HEK293T (cell line): ENCODE measurements at regions not wholly inside any gene's neighbourhood (a gene's known extent, or its start where the extent isn't known, plus 50 kb on each side); places are given as distances from the start of the nearest gene placed in this dataset.

Source experiments
- BHLHE40 ChIP-seq: fragments of 450-650 bp; IDR thresholded peaks from 2 replicates; pipeline ENCODE4 v1.6.1; 2016; ENCODE audit warnings: mild to moderate bottlenecking, moderate library complexity, borderline replicate concordance
- FOXA1 ChIP-seq: fragments of 450-650 bp; IDR thresholded peaks from 2 replicates; pipeline ENCODE4 v1.6.1; 2016; ENCODE audit warnings: mild to moderate bottlenecking
- FOXM1 ChIP-seq: fragments of 450-650 bp; IDR thresholded peaks from 2 replicates; pipeline ENCODE4 v1.6.1; 2017; ENCODE audit warnings: mild to moderate bottlenecking, borderline replicate concordance
- HDGF ChIP-seq: fragments of 450-650 bp; IDR thresholded peaks from 2 replicates; pipeline ENCODE4 v1.6.1; 2017; ENCODE audit warnings: antibody characterized with exemption, borderline replicate concordance
- PKNOX1 ChIP-seq: fragments of 450-650 bp; IDR thresholded peaks from 2 replicates; pipeline ENCODE4 v1.6.1; 2016
- SP1 ChIP-seq: fragments of 450-650 bp; IDR thresholded peaks from 2 replicates; pipeline ENCODE4 v1.6.1; 2017
- SUZ12 ChIP-seq: fragments of 450-650 bp; IDR thresholded peaks from 2 replicates; pipeline ENCODE4 v1.6.1; 2016; ENCODE audit warnings: mild to moderate bottlenecking

- no peak for TF ChIP-seq PKNOX1
- TF ChIP-seq HDGF, result no peak
- TF ChIP-seq FOXM1, result no peak
- no peak for TF ChIP-seq FOXA1
- no peak for TF ChIP-seq SP1
- no peak for TF ChIP-seq BHLHE40
- no peak for TF ChIP-seq SUZ12
Measured at GRCh38 chr1:17909634-17910033, 154.5 kb downstream of the ACTL8 start.
